ENCODE measurements at regions not wholly inside any gene's neighbourhood (a gene's known extent, or its start where the extent isn't known, plus 50 kb on each side); places are given as distances from the start of the nearest gene placed in this dataset.
"Not testable (repeated sequence)": the region's sequence is repeated elsewhere in the genome, so short reads cannot be mapped to it uniquely, and the experiment has no call there.

DNA sequence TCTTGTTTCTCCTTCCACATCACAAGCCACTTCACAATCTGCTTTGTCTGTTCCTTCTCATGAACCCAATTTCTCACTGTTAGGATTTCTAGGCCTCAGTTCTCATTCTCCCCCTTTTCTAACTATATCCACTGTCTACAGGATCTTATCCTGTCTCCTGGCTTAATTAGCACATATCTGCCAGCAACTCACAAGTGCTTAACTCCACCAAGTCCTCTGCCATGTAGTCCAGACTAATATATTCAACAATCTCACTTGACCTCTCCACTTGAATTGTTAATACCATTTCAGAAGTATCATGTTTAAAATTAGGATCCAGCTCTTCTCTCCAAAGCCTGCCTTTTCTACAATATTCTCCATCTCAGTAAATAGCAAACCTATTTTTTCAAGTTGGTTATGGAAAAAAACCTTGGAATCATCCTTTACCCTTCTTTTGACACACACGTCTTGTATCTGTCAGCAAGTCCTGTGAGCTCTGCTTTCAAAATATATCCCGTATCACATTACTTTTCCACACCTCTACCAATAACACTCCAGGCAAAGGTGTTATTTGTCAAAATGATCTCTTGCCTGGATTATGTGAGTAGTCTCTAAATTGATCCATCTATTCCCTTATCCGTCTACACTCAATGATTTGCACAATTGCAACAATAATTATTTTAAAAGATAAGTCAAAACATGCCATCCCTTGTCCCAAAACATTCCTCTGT, 127.2 kb upstream of the SLIT2 start:
- no peak for DNase-seq (ENCODE audit: low read depth in 2 of 2)

DNA sequence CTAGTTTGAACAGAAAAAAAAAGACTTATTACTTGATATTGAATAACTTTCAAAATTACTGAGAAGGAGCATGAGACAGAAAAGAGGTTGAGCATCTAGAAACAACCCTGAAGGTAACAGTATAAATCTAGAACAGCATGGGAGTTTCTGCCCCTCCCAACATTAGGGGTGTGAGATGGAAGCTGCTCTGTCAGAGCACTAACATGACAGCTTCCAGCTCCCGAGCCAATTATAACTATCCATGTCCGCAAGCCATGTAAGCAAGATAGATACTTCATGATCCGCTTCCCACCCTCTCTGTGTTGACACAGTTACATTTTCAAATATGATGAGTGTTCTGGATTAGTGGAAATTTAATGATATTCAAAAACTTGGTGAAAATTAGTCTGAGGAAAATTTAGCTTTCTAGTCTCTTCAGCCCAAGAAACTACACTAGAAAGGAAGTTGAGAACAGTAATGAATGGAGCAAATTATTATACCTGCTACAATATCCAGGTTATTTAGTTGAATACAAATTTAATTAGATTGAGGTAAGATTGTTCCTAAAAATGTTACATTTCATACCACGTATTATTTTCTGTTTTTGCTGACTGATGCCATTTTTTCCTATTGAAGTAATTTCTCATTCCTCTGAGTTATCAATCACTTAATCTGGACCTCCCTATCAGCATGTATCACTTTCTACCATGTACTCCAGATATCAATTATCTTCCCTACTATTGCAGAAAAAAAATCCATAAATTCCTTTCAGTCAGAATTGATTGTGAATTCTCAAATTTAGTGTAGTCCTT, 129.3 kb upstream of the SLIT2 start:
- no peak for DNase-seq (ENCODE audit: low read depth in 2 of 2)

DNA sequence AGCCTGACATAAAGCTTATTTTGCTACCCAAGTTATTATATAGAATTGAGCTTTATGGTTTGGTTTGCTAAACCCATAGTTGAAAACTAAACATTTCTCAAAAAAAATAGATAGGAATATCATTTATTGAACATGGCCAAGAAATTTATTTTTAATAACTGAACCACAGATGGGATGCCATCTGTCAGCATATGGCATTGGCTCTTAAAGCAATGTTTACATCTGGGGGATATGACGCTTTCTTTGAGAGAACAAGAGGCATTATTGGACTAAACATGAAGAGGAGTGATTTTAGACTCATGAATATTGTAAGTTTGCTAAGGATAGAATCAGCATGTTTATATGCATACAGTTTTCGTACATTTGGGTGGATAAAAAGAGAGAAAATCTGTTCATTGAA, 132.6 kb upstream of the SLIT2 start:
- DNase-seq (ENCODE audit: low read depth in 2 of 2): no peak

DNA sequence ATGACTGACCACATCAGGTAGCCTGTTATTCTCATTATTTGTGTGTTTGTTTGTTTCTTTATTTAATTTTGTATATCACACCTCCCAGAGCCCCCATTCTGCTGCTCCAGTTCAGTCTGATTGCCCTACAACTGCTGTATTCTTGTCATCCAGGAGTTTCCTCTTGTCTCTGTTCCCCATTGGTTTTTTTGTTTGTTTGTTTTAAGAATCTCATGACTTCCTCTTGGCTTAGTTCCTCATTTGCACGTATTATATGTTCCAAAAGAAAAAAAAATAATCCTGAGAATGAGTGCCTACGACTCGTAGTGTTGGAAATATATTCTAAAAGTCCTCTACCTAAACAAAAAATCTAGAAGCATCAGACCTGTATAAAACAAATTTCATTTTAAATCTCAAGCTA, 142.3 kb upstream of the SLIT2 start:
- DNase-seq (ENCODE audit: low read depth in 2 of 2): no peak

DNA sequence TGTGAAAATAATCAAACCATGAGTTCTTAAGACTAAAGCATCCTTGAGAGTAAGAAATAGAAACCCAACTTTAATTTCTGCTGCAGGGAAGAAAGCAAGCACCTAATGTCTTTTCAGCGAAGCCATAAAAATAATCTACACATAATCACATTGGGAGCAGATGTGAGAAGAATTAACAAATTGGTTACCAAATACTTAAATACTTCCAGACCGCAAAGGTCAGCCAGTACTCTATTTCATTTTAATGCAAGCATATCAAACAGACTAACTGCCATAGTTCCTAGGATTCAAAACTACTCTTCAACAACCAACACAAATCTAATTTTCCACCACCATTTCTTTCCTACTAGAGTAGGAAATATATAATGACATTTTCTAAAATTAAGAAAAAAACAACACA, 144.8 kb upstream of the SLIT2 start:
- no peak for DNase-seq (ENCODE audit: low read depth in 2 of 2)

DNA sequence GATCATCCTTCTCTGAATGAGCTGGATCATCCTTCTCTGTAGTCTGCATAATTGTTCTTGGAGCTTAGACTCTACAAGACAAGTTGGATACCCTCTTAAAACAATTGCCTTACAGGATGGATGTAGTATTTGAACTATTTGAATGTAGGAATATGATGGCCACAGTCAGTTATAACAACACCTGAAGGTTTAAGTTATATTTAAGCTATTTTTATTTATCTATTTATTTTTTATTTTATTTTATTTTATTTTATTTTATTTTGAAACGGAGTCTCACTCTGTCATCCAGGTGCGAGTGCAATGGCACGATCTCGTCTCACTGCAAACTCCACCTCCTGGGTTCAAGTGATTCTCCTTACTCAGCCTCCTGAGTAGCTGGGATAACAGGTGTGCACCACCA, 149.9 kb upstream of the SLIT2 start:
- DNase-seq (ENCODE audit: low read depth in 2 of 2): no peak

DNA sequence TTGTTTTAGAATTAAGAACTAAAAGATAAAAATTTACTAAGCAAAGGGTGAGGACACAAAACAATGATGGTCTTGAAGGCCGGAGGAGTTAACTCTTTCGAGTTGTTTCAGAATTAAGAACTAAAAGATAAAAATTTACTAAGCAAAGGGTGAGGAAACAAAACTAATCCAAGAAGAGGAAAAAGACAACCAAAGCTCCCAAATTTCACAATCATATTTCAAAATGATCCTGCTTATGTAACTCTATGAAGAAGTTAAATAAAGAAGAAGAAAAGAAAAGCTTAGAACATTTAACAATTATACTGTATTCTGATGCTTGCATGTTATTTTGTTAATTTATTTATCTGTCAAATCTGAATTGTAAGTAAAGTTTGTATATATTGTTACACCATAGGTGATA, 154.8 kb upstream of the SLIT2 start:
- DNase-seq (ENCODE audit: low read depth in 2 of 2): no peak

DNA sequence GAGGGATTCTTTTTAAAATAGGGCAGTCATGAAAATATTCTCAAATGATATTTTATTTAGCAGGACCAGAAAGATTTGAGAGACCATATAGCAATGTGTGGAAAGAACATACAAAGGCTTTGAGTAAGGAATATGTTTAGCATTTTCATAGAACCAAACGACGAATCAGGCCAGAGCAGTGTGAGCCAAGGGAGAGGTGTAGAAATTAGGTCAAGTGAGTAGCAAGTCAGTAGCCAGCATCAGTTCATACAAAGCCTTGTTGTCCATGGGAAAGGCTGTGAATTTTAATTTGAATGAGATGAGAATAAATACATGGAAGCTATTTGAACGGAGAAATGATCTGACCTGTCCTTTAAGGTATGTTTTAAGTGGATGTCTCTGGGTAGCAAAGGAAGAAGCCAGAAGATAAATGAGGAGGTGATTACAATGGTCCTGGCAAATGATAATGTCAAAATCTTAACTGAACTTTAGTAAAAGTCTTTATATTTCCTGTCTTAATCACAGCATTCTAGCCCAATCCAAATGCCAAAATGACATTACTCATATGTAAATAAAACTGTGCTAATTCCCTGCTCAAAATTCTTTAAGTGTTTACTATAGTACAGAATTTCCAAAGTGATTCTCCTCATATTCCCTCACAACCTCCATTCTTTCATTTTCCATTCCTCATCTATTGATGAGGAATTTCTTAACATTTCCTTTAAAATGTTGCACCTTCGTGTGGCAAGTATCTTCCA, 155.7 kb upstream of the SLIT2 start:
- no peak for DNase-seq (ENCODE audit: low read depth in 2 of 2)

DNA sequence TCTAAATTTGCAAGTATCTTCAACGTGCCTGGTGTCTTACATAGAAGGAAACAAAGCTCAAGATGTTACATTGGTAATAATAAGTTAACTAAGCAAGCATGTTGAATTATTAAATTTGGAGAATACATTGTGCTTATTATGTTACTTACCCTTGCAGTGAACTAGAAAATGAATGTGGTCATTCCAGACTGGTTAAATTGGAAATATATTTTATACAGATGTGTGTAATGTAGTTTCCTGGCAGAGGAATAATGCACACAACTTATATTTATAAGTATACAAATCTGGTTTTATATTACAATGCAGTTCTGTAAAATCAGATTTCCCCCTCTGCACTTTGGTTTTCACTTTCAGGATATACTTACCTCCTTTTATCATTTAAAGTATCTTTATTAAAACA, 159.9 kb upstream of the SLIT2 start:
- DNase-seq (ENCODE audit: low read depth in 2 of 2): no peak

DNA sequence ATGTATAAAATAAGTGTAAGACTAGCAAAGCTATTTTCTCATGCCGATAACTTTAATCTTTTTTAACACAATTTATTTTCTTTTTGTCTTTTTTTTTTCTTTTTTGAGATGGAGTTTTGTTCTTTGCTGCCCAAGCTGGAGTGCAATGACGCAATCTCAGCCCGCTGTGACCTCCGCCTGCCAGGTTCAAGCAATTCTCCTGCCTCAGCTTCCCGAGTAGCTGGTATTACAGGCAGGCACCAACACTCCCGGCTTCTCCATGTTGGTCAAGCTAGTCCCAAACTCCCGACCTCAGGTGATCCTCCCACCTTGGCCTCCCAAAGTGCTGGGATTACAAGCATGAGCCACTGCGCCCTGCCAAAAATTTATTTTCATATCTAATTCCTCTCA, 164.2 kb upstream of the SLIT2 start:
- DNase-seq (ENCODE audit: low read depth in 2 of 2): no peak

DNA sequence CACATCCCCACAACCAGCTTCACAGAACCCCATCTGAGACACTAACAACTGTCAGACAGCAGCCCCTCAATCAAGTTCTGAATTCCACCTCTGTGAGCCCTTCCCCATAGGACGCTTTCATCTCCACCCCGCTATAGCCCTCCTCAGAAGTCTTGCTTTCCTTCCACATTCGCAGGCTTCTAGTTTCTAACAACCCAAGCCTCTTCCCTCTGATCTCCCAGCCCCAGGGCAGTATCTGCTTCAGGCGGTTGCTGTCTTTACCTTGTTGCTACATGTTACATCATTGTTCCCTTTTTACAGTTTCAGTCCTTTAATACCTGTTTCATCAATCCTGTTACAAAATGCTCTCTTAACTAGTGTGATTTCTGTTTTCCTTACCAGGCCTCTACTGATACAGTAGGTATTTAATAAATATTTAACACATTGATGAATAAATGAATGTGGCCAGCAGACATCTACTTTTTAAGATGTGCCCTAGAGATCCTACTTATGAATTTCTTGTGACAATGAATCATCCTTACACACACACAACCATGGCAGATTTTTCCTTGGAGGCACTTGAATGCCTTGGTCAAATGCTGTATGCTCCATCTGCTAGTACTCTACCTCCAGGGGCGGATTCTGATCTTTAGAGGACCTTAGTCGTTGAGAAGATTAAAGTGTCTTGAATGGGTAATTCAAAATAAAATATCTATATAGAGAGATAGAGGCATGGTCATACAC, 164.7 kb upstream of the SLIT2 start:
- no peak for DNase-seq (ENCODE audit: low read depth in 2 of 2)

DNA sequence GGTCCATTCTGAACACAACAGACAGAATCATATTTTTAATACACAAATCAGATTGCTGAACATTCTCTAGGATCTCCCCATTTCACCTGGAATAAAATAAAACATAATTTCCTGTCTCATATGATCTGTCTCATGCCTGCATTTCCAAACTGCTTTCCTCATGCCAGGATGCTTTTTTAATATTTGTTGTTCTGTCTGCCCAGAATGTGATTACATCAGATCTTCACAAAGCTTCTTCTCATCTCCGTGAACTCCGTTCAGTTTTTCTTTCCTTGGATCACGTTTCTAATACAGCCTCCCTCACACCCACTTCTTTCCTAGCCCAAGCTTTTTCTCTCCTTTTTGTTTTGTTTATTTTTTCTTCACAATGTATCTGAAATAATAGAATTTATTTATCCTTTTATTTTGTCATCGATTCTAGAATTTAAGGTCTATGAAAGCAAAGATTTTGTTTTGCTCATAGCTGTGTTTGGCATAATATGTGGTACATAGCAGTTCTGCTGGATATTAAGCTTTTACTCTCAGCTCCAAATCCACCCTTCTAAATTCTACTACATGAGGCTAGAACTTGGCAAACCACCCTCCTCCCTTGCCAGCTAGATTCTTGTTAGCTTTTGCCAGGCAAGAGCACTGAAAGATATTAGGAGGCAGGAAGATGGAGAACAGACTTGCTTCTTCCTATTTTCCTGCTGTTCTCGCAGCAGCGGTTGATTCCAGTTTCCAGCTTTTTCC, 165.5 kb upstream of the SLIT2 start:
- no peak for DNase-seq (ENCODE audit: low read depth in 2 of 2)

DNA sequence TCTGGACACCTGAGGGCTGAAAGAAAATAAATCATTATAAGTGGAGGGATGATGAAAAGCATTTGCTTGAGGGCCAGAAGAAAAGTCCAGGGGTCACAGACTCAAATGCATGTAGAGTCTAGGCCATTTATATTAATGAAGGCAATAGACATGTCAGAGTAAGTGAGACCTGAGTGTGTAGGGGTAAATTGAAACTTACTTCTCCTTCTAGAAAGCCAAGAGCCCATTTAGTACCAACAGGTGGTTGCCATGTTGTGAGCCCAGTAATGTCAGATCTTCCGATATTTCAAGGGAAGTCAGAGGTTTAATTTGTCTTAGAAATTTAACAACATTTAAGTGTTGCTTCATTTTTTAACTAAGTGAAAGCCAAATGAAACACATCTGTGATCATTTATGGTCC, 166.1 kb upstream of the SLIT2 start:
- DNase-seq (ENCODE audit: low read depth in 2 of 2): no peak

DNA sequence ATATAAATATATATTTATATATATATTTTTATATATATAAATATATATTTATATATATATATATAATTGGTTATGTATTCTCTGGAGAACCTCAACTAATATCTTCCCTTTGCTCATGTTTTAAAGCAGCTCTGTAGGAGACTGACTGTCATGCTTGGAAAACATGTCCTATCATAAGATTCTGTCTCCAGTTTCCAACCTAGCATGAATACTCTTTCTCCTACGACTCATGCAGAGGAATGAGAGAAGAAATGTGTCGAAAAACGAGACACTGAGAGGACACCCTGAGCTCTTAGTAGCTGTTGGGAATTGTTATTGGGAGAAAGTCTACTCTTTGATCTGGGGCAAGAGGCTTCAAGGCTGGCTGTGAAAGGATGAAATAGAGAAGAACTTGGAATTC, 166.5 kb upstream of the SLIT2 start:
- DNase-seq (ENCODE audit: low read depth in 2 of 2): no peak

DNA sequence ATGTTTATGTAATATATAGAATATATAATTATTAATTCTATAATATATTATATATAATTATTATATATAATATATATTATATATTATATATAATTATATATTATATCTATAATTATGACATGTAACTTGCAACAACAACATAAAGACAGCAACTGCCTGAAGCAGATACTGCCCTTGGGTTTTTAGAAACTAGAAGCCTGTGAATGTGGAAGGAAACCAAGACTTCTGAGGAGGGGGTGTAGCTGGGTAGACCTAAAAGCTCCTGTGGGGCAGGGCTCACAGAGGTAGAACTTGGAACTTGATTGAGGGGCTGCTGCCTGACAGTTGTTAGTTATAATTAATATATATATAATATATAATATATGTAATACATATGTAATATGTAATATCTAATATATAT, 167.2 kb upstream of the SLIT2 start:
- no peak for DNase-seq (ENCODE audit: low read depth in 2 of 2)

DNA sequence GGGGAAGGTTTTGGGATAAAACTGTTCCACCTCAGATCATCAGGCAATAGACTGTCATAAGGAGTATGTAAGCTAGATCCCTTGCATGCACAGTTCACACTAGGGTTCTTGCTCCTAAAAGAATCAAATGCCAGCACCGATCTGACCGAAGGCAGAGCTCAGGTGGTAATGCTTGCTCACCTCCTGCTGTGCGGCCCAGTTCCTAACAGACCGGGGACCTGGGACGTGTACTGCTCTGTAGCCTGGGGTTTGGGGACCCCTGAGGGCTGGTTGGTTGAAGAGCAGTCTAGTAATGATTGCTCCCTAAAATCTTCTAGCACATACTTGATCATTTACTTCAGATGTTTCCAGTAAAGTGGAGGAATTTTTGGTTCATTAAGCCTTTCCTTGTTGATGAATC, 173.1 kb upstream of the SLIT2 start:
- DNase-seq (ENCODE audit: low read depth in 2 of 2): no peak

DNA sequence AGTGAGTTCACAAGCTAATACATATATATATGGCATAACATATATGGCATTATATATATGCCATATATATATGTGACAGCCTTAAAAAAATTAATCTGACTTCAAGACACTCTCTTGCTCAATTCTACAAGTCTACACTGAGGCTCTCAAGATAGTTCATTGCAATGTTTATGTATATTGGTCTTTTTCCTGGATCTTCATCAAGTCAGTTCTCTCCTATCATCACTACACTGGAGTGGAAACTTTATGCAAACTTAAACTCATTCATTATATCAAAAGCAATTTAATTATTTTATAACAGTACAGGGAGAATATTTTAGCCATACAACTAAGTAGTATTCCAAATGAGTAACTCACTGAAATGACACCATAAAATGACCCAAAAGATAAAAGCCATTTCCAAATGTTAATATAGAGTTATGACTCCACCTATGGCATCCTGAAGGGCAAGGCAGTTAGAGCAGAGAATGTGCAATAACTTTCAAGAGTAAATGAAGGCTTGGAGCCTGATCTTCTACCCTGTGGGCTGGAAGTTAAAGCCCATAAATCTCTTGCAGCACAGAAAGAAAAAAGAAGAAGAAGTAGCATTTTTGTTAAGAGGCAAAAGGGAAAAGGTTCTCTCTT, 176.3 kb upstream of the SLIT2 start:
- no peak for DNase-seq (ENCODE audit: low read depth in 2 of 2)

DNA sequence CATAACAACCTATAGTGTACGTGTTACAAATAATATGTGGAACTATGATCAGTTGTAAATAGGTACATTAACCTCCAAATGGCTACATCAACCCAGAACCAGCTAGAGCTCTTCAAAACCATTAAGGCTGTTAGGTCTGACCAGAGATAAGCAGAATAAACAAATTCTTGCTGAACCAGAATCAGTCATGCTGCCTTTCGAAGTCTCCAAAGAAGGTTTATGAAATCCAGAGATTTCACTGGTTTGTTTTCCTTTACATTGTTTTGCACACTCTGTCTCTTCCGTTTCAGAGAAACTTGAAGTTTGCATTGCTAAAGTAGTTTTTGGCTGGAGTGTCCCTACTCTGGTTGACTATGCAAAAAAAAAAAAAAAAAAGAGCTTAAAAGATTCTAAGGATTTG, 177.3 kb upstream of the SLIT2 start:
- no peak for DNase-seq (ENCODE audit: low read depth in 2 of 2)

DNA sequence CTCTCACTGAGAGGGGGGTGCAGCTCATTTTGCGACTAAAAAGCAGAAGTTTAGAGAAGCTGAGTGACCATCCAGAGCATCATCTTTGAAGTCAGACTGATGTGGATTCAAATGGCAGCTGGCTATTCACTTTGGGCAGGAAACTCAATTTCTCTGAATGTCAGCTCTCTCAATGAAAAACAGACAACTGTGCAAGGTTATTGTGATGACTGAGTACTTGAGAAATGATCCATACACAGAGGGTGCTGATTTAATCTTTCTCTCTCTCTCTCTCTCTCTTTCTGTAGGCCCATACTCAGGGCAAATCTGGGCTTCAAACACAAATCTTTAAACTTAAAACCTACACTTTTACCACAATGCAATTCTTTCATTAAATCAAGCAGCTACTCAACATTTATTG, 185.8 kb upstream of the SLIT2 start:
- DNase-seq (ENCODE audit: low read depth in 2 of 2): no peak

DNA sequence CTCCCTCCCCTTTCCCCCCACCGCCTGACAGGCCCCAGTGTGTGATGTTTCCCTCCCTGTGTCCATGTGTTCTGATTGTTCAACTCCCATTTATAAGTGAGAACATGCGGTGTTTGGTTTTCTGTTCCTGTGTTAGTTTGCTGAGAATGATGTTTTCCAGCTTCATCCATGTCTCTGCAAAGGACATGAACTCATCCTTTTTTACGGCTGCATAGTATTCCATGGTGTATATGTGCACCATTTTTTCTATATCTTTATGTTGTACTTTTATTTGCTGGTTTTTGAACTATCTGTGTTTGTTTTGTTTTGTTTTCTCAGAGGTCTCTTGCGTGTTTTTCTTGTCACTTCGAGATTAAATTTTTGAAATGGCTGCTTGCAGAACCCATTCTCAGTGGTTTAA, 188.8 kb upstream of the SLIT2 start:
- DNase-seq (ENCODE audit: low read depth in 2 of 2): not testable (repeated sequence)

DNA sequence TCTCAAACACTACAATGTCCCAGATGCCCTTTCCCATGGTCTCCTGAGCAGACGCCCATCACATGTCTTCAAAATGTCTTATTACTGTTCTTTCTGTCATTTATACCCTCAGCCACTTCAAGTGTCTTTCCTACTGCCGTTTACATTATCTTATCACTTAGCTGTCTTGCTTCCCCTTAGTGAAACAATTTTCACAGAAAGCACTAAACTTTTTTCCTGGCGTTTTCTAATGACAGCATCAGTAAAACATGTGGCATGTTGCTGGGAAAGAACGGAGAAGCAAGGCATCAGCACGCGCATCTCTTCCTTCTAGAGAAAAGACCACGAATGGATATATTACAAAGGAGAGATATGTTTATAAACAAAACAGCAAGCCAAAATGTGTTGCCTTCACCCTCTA, 189.7 kb upstream of the SLIT2 start:
- DNase-seq (ENCODE audit: low read depth in 2 of 2): no peak

Data from stimulated activated CD4-positive, alpha-beta T cell treated with anti-CD3 and anti-CD28 coated beads, Interleukin-12 subunit alpha, Interleukin-12 subunit beta, amount 100 ng/mL, for 24 hours (primary cell).